CD14-positive monocyte (primary cell): ENCODE measurements at regions not wholly inside any gene's neighbourhood (a gene's known extent, or its start where the extent isn't known, plus 50 kb on each side); places are given as distances from the start of the nearest gene placed in this dataset.

Experiments used
- DNase-seq, 3 donors: peaks; one replicate each; pipeline ENCODE4 v3.0.0-alpha.2; 2011 to 2022
- H2AFZ ChIP-seq: 2 replicates; pipeline ENCODE4 v1.6.0; 2012; ENCODE audit warnings: mild to moderate bottlenecking, low read depth, low read length, inconsistent platforms; ENCODE audit not compliant: insufficient read depth, poor library complexity, severe bottlenecking
- H3K27ac ChIP-seq, 2 donors: 1 replicate in 1 of 2; 2 replicates in 1 of 2; pipeline ENCODE4 v1.5.1; 2012 to 2013; ENCODE audit warnings: low read length in 2 of 2, control low read depth in 1 of 2, inconsistent platforms in 1 of 2, low read depth in 1 of 2, mild to moderate bottlenecking in 1 of 2
- H3K27me3 ChIP-seq, 2 donors: one replicate each; pipeline versions ENCODE4 v1.6.0 to v1.6.1; 2011 to 2013; ENCODE audit warnings: low read length in 2 of 2; ENCODE audit not compliant: control insufficient read depth in 2 of 2, insufficient read depth in 2 of 2
- H3K36me3 ChIP-seq, 2 donors: replicated peaks in 1 of 2; 1 replicate in 1 of 2; 2 replicates in 1 of 2; pipeline versions ENCODE4 v1.5.1 to v1.6.1; 2012 to 2013; ENCODE audit warnings: low read length in 2 of 2, control low read depth in 1 of 2, inconsistent platforms in 1 of 2, mild to moderate bottlenecking in 1 of 2; ENCODE audit not compliant: insufficient read depth in 2 of 2, control insufficient read depth in 1 of 2
- H3K4me1 ChIP-seq, 2 donors: 1 replicate in 1 of 2; 2 replicates in 1 of 2; pipeline versions ENCODE4 v1.5.1 to v1.6.1; 2012 to 2013; ENCODE audit warnings: low read length in 2 of 2, control low read depth in 1 of 2, inconsistent platforms in 1 of 2, mild to moderate bottlenecking in 1 of 2, moderate library complexity in 1 of 2; ENCODE audit not compliant: insufficient read depth in 2 of 2, control insufficient read depth in 1 of 2
- H3K4me2 ChIP-seq: replicated peaks from 2 replicates; pipeline ENCODE3; 2012; ENCODE audit warnings: low read length, moderate library complexity, mild to moderate bottlenecking; ENCODE audit not compliant: poor library complexity, severe bottlenecking; ENCODE audit errors: extremely low read depth
- H3K4me3 ChIP-seq, 3 experiments: fragments of 200-600 bp in 1 of 3; sonication (generic) in 1 of 3; replicated peaks in 1 of 3; 1 replicate in 2 of 3; 2 replicates in 1 of 3; pipeline ENCODE4 v1.5.1; 2011 to 2013; ENCODE audit warnings: low read length in 3 of 3, mild to moderate bottlenecking in 3 of 3, control low read depth in 2 of 3, low read depth in 2 of 3, inconsistent platforms in 1 of 3, moderate library complexity in 1 of 3
- H3K79me2 ChIP-seq: 2 replicates; pipeline ENCODE4 v1.6.0; 2012; ENCODE audit warnings: mild to moderate bottlenecking, control low read depth, inconsistent platforms, low read length, moderate library complexity; ENCODE audit not compliant: insufficient read depth
- H3K9ac ChIP-seq: 2 replicates; pipeline ENCODE4 v1.6.0; 2017; ENCODE audit warnings: low read length, mild to moderate bottlenecking; ENCODE audit not compliant: insufficient read depth, poor library complexity, severe bottlenecking
- H3K9me3 ChIP-seq, 2 donors: replicated peaks in 1 of 2; 1 replicate in 1 of 2; 2 replicates in 1 of 2; pipeline versions ENCODE4 v1.5.1 to v1.6.1; 2012 to 2013; ENCODE audit warnings: low read length in 2 of 2, control low read depth in 1 of 2; ENCODE audit not compliant: control insufficient read depth in 1 of 2, insufficient read depth in 1 of 2
- H4K20me1 ChIP-seq: 2 replicates; pipeline ENCODE4 v1.6.0; 2012; ENCODE audit warnings: mild to moderate bottlenecking, low read length, control low read depth, moderate library complexity; ENCODE audit not compliant: insufficient read depth
- H3K27ac Mint-ChIP-seq, 7 donors: one replicate each; pipeline ENCODE4 v1.8.0; 2020; ENCODE audit warnings: mild to moderate bottlenecking in 7 of 7, mixed read lengths in 7 of 7, moderate library complexity in 6 of 7, inconsistent platforms in 2 of 7
- H3K27me3 Mint-ChIP-seq, 3 donors: one replicate each; pipeline ENCODE4 v1.8.0; 2021 to 2022; ENCODE audit warnings: low read depth in 3 of 3, mild to moderate bottlenecking in 3 of 3, mixed read lengths in 3 of 3, moderate library complexity in 3 of 3, inconsistent platforms in 1 of 3
- H3K36me3 Mint-ChIP-seq, 2 donors: one replicate each; pipeline ENCODE4 v1.8.0; 2020; ENCODE audit warnings: mixed read lengths in 2 of 2, inconsistent platforms in 1 of 2, mild to moderate bottlenecking in 1 of 2
- H3K4me1 Mint-ChIP-seq: one replicate; pipeline ENCODE4 v1.8.0; 2020; ENCODE audit warnings: mild to moderate bottlenecking, mixed read lengths
- H3K4me3 Mint-ChIP-seq, 2 donors: one replicate each; pipeline ENCODE4 v1.8.0; 2020; ENCODE audit warnings: mild to moderate bottlenecking in 2 of 2, mixed read lengths in 2 of 2, moderate library complexity in 1 of 2
- H3K9me3 Mint-ChIP-seq, 7 donors: one replicate each; pipeline ENCODE4 v1.8.0; 2020 to 2022; ENCODE audit warnings: mixed read lengths in 7 of 7, mild to moderate bottlenecking in 6 of 7, moderate library complexity in 6 of 7, inconsistent platforms in 2 of 7
- CTCF ChIP-seq: fragments of 200-600 bp; IDR thresholded peaks from one replicate; pipeline ENCODE4 v1.8.0; 2022; ENCODE audit warnings: antibody characterized with exemption, mild to moderate bottlenecking
- WGBS: methylation state at CpG from one replicate; pipeline ENCODE4 v1.1.5; 2013; ENCODE audit warnings: missing lambda C conversion rate; ENCODE audit not compliant: insufficient coverage; 5-methylcytosine and 5-hydroxymethylcytosine counted together
- intact Hi-C, 2 donors: fragments of 100-400 bp; cut with micrococcal nuclease; formaldehyde crosslinking; loops; one replicate each; pipeline versions ENCODE4 v1.15.0 to v1.15.1; 2023

- no peak overlapping the region for H3K9ac ChIP-seq
- H3K27ac Mint-ChIP-seq, result no peak overlapping the region
- H3K27me3 ChIP-seq, result no peaks in the 10 kb centered on the region
- 92% methylated on average over 1 of the region's 1 CpG for WGBS
- no peak overlapping the region for H3K4me2 ChIP-seq
- H3K36me3 ChIP-seq, result no peaks in the 10 kb centered on the region
- no peak for DNase-seq
- H3K9me3 Mint-ChIP-seq, result peaks cover 0 to 12% (median 4%) of the 10 kb centered on the region in 7 donors
- H2AFZ ChIP-seq, result no peak overlapping the region
- no peak for TF ChIP-seq CTCF
- H3K4me1 Mint-ChIP-seq, result no peaks in the 10 kb centered on the region
- H3K27me3 Mint-ChIP-seq, result no peaks in the 10 kb centered on the region
- no peaks in the 10 kb centered on the region for H3K36me3 Mint-ChIP-seq
- intact Hi-C loops, result no loop called here
- no peaks in the 10 kb centered on the region for H3K4me1 ChIP-seq
- H3K4me3 Mint-ChIP-seq, result no peak overlapping the region
- no peak overlapping the region for H3K4me3 ChIP-seq
- no peaks in the 10 kb centered on the region for H3K79me2 ChIP-seq
- H4K20me1 ChIP-seq, result no peaks in the 10 kb centered on the region
- H3K9me3 ChIP-seq, result peaks cover 4 to 7% of the 10 kb centered on the region in 2 donors
- no peak overlapping the region for H3K27ac ChIP-seq
Measured at GRCh38 chr1:82177192-82177591, 376.5 kb downstream of the ADGRL2 start.

GRCh38 chr1:82171955-82172354 lies 371.2 kb downstream of the ADGRL2 start:
- H3K27me3 Mint-ChIP-seq, result no peaks in the 10 kb centered on the region
- intact Hi-C loops, result no loop called here
- no peaks in the 10 kb centered on the region for H3K4me1 Mint-ChIP-seq
- Histone ChIP-seq H4K20me1 (no peaks in the 10 kb centered on the region), H3K9me3 (peaks cover 4 to 7% of the 10 kb centered on the region in 2 donors), H3K27me3 (no peaks in the 10 kb centered on the region), H3K27ac (no peak overlapping the region), H3K79me2 (no peaks in the 10 kb centered on the region), H3K4me2 (no peak overlapping the region), H3K36me3 (no peaks in the 10 kb centered on the region), H2AFZ (no peak overlapping the region), H3K4me3 (no peak overlapping the region), H3K4me1 (no peaks in the 10 kb centered on the region), H3K9ac (no peak overlapping the region)
- no peaks in the 10 kb centered on the region for H3K36me3 Mint-ChIP-seq
- peaks cover 0 to 10% (median 3%) of the 10 kb centered on the region in 7 donors for H3K9me3 Mint-ChIP-seq
- TF ChIP-seq CTCF, result no peak
- H3K27ac Mint-ChIP-seq, result no peak overlapping the region
- H3K4me3 Mint-ChIP-seq, result no peak overlapping the region
- DNase-seq, result no peak
- WGBS, result no CpG with 5 or more reads among the region's 2 CpGs
